HG03025 (cell line): ENCODE measurements at regions not wholly inside any gene's neighbourhood (a gene's known extent, or its start where the extent isn't known, plus 50 kb on each side); places are given as distances from the start of the nearest gene placed in this dataset.

Experiments
- ATAC-seq: cut with Tn5 transposase; IDR thresholded peaks from one replicate; pipeline ENCODE4 v1.9.1; 2021; ENCODE audit warnings: mild to moderate bottlenecking, moderate library complexity; ENCODE audit not compliant: unreplicated experiment, low FRiP score

GRCh38 chr17:33473061-33473460 is 180.0 kb upstream of the ASIC2 start:
- ATAC-seq, result no peak

- ATAC-seq, result no peak
Observed at GRCh38 chr17:33474789-33475188, 181.7 kb upstream of the ASIC2 start.

GRCh38 chr17:33475594-33475993 is 182.5 kb upstream of the ASIC2 start:
- ATAC-seq, result no peak

- no peak for ATAC-seq
Observed at GRCh38 chr17:33481652-33482051, 188.6 kb upstream of the ASIC2 start.

- ATAC-seq, result no peak
Observed at GRCh38 chr17:33482636-33483035, 189.5 kb upstream of the ASIC2 start.

- ATAC-seq, result no peak
Observed at GRCh38 chr17:33484559-33484958, 191.5 kb upstream of the ASIC2 start.

- no peak for ATAC-seq
Observed at GRCh38 chr17:33486135-33486885, 193.2 kb upstream of the ASIC2 start.

GRCh38 chr17:33487187-33487879 is 194.2 kb upstream of the ASIC2 start:
- ATAC-seq, result no peak

- ATAC-seq, result no peak
Observed at GRCh38 chr17:33491871-33492481, 198.9 kb upstream of the ASIC2 start.

GRCh38 chr17:33492731-33493265 is 199.7 kb upstream of the ASIC2 start:
- no peak for ATAC-seq

- no peak for ATAC-seq
Observed at GRCh38 chr17:33493566-33493965, 200.5 kb upstream of the ASIC2 start.

- no peak for ATAC-seq
Observed at GRCh38 chr17:33494151-33494550, 201.1 kb upstream of the ASIC2 start.

GRCh38 chr17:33497623-33498022 is 204.5 kb upstream of the ASIC2 start:
- no peak for ATAC-seq

GRCh38 chr17:33498069-33498468 is 205.0 kb upstream of the ASIC2 start:
- no peak for ATAC-seq

- ATAC-seq, result no peak
Observed at GRCh38 chr17:33499040-33499439, 205.9 kb upstream of the ASIC2 start.

GRCh38 chr17:33500151-33500550 is 207.1 kb upstream of the ASIC2 start:
- no peak for ATAC-seq

- ATAC-seq, result no peak
Observed at GRCh38 chr17:33501185-33501584, 208.1 kb upstream of the ASIC2 start.

GRCh38 chr17:33504571-33504970 is 211.5 kb upstream of the ASIC2 start:
- no peak for ATAC-seq

GRCh38 chr17:33506889-33507650 is 214.0 kb upstream of the ASIC2 start:
- no peak for ATAC-seq

GRCh38 chr17:33508215-33508614 is 215.1 kb upstream of the ASIC2 start:
- no peak for ATAC-seq

GRCh38 chr17:33509331-33509730 is 216.2 kb upstream of the ASIC2 start:
- ATAC-seq, result no peak
